NCI-H187 (cell line): ENCODE measurements at regions not wholly inside any gene's neighbourhood (a gene's known extent, or its start where the extent isn't known, plus 50 kb on each side); places are given as distances from the start of the nearest gene placed in this dataset.
"Not testable (repeated sequence)": the region's sequence is repeated elsewhere in the genome, so short reads cannot be mapped to it uniquely, and the experiment has no call there.

Source experiments
- DNase-seq, 2 experiments: peaks; one replicate each; lab custom pipeline; 2025; lab: John Stamatoyannopoulos, UW

DNA sequence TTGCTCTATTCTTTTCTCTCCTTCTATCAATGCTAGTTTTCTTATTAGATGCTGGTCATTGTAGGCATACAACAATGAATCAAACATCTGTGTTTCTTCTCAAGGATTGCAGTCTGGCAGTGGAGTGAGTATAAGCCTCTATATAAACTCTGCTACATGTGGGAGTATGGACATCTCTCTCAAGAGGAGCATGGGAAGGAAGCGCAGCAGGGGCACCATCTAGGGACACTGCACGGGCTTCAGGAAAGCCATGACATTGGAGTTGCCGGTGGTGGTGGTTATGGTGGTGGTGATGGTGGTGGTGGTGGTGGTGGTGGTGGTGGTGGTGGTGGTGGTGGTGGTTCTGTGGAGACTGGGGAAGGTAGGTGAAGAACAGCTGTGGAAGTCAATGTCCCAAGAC lies 462.6 kb downstream of the RNF144A start:
- DNase-seq = no peak

DNA sequence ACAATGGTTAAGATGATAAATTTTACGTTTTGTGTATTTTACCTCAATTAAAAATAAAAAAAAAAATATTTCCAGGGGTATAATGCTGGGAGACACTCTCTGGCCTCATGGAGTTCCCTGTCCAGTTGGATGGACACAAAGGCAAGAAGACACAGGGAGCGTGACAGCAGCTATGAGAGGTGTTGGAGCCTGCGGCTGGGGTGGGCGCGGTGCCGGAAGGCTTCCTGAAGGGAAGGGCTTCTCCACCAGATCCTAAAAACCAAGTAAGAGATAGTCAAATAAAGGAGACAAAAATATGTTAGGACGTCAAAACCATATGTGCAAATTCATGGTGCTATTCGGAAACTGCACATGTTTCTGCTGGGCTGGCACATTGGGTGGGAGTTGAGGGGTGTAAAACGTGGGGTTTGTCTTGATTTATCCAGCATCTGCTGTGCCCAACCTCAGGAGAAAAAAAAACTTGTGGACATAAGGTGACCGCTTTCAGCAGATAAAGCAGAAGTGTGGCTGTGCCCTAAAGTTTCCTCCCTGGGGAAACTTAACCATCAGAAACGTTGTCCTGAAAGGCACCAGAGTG lies 467.6 kb downstream of the RNF144A start:
- DNase-seq = no peak

- not testable (repeated sequence) for DNase-seq
Observed at GRCh38 chr2:7390311-7390710, 473.1 kb downstream of the RNF144A start.

- no peak for DNase-seq
Observed at GRCh38 chr2:7392076-7392787, 475.0 kb downstream of the RNF144A start.

- DNase-seq = no peak
Observed at GRCh38 chr2:7394195-7394594, 477.0 kb downstream of the RNF144A start.

GRCh38 chr2:7400628-7401027 lies 483.4 kb downstream of the RNF144A start:
- DNase-seq = no peak

GRCh38 chr2:7403092-7403775 lies 486.0 kb downstream of the RNF144A start:
- DNase-seq = no peak

- DNase-seq = no peak
Observed at GRCh38 chr2:7405861-7406715, 488.9 kb downstream of the RNF144A start.

DNA sequence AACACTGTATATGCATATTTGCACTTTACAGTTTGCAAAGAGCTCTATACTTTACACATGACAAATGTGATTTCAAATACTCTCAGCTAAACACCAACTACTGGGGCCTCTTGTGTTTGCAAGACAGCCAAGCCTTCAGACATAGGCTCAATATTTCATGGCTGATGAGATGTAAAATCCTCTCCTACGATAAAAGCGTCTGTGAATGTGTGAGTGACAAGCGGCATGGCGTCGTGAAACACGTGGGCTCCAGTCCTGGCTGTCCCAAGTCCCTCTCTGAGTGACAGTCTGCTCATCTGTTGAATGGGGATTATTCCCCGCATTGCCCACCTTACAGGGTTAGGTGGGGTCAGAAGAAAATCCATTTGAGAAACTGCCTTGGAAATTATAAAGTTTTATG lies 489.8 kb downstream of the RNF144A start:
- no peak for DNase-seq

DNA sequence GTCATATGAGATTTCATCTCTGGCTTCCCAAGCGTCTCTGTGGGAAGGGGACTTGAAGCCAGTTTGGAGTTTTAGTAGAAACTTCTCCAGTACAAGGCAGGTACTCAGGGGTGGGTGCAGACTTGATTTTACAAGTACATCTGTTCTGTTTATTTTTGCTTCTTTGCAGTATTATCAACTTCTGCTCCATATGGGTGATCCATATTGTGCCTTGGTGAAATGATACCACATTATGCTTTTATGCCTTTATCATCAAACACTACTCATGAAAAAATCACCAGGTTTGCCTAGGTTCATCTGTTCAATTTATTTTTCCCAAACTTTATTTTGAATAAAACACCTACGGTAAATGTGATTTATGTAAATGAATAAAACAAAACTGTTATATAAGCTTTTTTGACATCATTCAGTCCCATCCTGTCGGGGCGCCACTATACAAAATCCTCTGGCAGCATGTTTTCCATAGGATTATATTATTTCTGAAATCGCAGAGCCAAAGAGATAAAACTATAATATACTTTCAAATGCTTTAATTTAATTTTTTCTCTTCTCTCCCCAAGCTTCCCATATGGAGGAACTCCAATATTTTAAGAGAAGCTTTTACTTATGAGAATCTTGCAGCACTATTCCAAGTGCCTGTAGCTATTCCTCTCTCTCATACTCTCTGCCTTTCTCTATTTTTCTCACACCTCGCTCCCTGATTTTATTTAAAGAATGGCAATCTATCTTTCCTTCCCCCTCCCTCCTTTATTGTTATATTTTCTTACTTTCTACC lies 490.9 kb downstream of the RNF144A start:
- DNase-seq = no peak

DNA sequence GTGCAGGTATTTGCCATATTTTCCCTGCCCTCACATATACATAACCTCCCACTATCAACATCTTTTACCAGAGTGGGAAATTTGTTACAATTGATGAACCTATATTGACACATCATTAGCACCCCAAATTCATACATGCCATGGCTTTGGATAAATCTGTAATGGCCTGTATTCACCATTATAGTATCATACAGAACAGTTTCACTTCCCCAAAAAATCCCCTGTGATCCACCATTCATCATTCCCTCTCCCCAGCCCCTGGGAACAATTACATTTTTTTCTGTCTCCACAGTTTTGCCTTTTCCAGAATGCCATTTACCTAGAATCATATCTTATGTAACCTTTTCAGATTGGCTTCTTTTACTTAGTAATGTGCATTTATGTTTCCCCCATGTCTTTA lies 494.5 kb downstream of the RNF144A start:
- no peak for DNase-seq

- DNase-seq = no peak
Observed at GRCh38 chr2:7417845-7418742, 500.9 kb downstream of the RNF144A start.

DNA sequence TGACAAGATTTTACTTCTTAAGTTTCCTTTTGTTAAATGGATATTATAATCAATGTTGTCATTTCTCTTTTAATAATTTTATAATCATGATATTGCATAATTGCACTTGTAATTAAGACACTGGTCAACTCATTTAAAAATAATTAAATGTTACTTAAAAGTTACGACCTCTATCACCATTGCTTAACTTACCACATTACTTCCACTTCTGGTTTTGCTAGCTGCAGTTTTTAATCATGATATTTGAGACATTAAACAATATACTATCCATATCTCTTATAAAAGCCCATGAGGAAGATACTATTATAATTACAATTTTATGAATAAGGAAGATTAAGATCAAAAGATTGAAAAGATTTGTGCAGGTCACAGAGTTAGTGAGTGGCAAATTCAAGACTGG lies 502.0 kb downstream of the RNF144A start:
- DNase-seq = no peak

- DNase-seq = no peak
Observed at GRCh38 chr2:7419814-7420311, 502.7 kb downstream of the RNF144A start.

DNA sequence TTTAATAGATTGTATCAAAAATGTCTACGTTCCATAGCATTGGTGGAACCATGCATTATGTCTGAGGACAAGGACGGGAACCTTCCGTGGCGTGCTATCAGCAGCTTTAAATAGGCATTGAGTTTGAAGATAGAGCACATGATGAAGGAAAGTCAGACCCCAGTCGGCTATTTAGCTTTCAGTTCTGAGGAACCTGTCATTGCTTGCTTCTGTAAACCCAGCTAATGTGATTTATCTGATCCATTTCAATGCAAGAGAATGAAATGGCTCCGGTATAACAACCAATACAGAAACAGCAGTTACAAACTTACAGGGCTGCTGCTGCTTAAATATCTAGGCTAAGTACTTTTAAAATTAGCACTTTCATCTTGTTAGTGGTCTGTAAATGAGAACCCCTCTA lies 503.3 kb downstream of the RNF144A start:
- no peak for DNase-seq

DNA sequence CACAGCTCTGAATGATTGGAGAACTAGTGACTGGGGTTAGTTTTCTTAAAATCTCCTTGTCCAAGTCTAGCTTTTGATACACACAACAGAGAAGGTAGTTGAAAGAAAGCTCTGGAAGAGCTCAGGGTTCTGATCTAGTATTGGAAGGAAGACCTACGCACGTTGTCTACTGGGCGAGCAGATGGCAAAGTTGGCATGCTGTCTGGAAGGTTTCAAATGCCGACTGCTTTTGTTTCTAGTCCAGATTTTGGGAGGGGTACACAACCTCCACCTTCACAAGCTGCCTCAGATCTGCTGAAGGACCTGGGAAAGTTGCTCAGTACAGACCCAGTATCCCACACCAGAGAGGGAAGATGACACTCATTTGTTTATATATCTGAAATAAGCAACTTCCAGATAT lies 507.3 kb downstream of the RNF144A start:
- DNase-seq = no peak

GRCh38 chr2:7427293-7428060 lies 510.3 kb downstream of the RNF144A start:
- DNase-seq = peak; percentile 64

GRCh38 chr2:7428454-7429204 lies 511.4 kb downstream of the RNF144A start:
- DNase-seq = no peak

DNA sequence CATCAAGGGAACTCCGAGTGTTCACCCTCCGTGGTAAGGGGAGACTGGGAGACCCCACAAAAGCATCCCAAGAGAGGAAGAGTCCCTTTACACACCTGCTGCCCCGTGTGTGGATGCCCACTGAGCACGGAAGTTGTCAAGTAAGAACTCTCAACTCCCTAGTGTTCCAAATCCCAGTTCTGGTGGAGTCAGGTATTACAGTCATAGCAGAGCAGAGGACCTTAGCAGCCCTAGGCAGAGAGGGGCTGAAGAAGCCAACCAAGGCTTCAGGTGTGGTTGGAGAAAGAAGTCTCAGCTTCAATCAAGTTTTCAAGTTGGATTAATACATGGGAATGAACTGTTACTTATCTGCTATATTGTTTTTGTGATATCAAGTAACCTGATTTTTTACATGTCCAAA lies 512.5 kb downstream of the RNF144A start:
- no peak for DNase-seq
